ENCODE measurements at regions not wholly inside any gene's neighbourhood (a gene's known extent, or its start where the extent isn't known, plus 50 kb on each side); places are given as distances from the start of the nearest gene placed in this dataset.

- TF ChIP-seq CTCF (conservative IDR thresholded peaks at IDR 0.05) (no peak), EZH2 (IDR thresholded peaks at IDR 0.05; ENCODE audit: low read depth) (no peak)
Measured at GRCh38 chr2:4981802-4982409, 710.3 kb upstream of the SOX11 start.
